NT2/D1 (cell line): ENCODE measurements at regions not wholly inside any gene's neighbourhood (a gene's known extent, or its start where the extent isn't known, plus 50 kb on each side); places are given as distances from the start of the nearest gene placed in this dataset.

ENCODE experiments used
- YY1 ChIP-seq: IDR thresholded peaks from 2 replicates; pipeline ENCODE4 v1.6.1; 2011; ENCODE audit not compliant: insufficient read length, insufficient read depth
- ZNF274 ChIP-seq: IDR thresholded peaks from 2 replicates; pipeline ENCODE4 v1.6.1; 2011; ENCODE audit warnings: mild to moderate bottlenecking, low read depth, low read length

- TF ChIP-seq ZNF274 (no peak), YY1 (no peak)
Observed at GRCh38 chr10:4617589-4617988, 208.4 kb upstream of the AKR1E2 start.
